ENCODE measurements at regions not wholly inside any gene's neighbourhood (a gene's known extent, or its start where the extent isn't known, plus 50 kb on each side); places are given as distances from the start of the nearest gene placed in this dataset.
"Not testable (repeated sequence)": the region's sequence is repeated elsewhere in the genome, so short reads cannot be mapped to it uniquely, and the experiment has no call there.

- no peak overlapping the region for H3K9ac ChIP-seq (ENCODE audit: low read depth in 2 of 2, low read length in 2 of 2)
- H3K36me3 ChIP-seq, result no peaks in the 10 kb centered on the region
- no peak for DNase-seq
- TF ChIP-seq CTCF (IDR thresholded peaks at IDR 0.05), result no peak
- no peaks in the 10 kb centered on the region for H3K27me3 ChIP-seq
- no peaks in the 10 kb centered on the region for H3K9me3 ChIP-seq
- no peak overlapping the region for H3K4me3 ChIP-seq
- no peak overlapping the region for H3K27ac ChIP-seq
- no peaks in the 10 kb centered on the region for H3K4me1 ChIP-seq
- intact Hi-C loops (cut with DNase I), result no loop called here
Measured at GRCh38 chr14:97137705-97138104, 340.5 kb downstream of the VRK1 start.

- H3K9ac ChIP-seq (ENCODE audit: low read depth in 2 of 2, low read length in 2 of 2), result no peak overlapping the region
- TF ChIP-seq CTCF (IDR thresholded peaks at IDR 0.05), result no peak
- no peaks in the 10 kb centered on the region for H3K27me3 ChIP-seq
- no peaks in the 10 kb centered on the region for H3K9me3 ChIP-seq
- no peaks in the 10 kb centered on the region for H3K4me1 ChIP-seq
- DNase-seq, result no peak
- H3K36me3 ChIP-seq, result no peaks in the 10 kb centered on the region
- H3K27ac ChIP-seq, result no peak overlapping the region
- H3K4me3 ChIP-seq, result no peak overlapping the region
- intact Hi-C loops (cut with DNase I), result no loop called here
Measured at GRCh38 chr14:97138801-97139200, 341.6 kb downstream of the VRK1 start.

GRCh38 chr14:97143011-97143410 is 345.8 kb downstream of the VRK1 start:
- Histone ChIP-seq H3K4me3 (no peak overlapping the region), H3K4me1 (no peaks in the 10 kb centered on the region), H3K9me3 (no peaks in the 10 kb centered on the region), H3K36me3 (no peaks in the 10 kb centered on the region), H3K27me3 (no peaks in the 10 kb centered on the region), H3K27ac (no peak overlapping the region), H3K9ac (ENCODE audit: low read depth in 2 of 2, low read length in 2 of 2) (no peak overlapping the region)
- no peak for DNase-seq
- TF ChIP-seq CTCF (IDR thresholded peaks at IDR 0.05), result no peak
- intact Hi-C loops (cut with DNase I), result no loop called here

GRCh38 chr14:97143456-97143855 is 346.3 kb downstream of the VRK1 start:
- H3K27me3 ChIP-seq, result no peaks in the 10 kb centered on the region
- H3K27ac ChIP-seq, result no peak overlapping the region
- no peaks in the 10 kb centered on the region for H3K4me1 ChIP-seq
- H3K9ac ChIP-seq (ENCODE audit: low read depth in 2 of 2, low read length in 2 of 2), result no peak overlapping the region
- intact Hi-C loops (cut with DNase I), result no loop called here
- H3K9me3 ChIP-seq, result no peaks in the 10 kb centered on the region
- H3K4me3 ChIP-seq, result no peak overlapping the region
- DNase-seq, result no peak
- H3K36me3 ChIP-seq, result no peaks in the 10 kb centered on the region
- TF ChIP-seq CTCF (IDR thresholded peaks at IDR 0.05), result no peak

GRCh38 chr14:97148021-97148420 is 350.8 kb downstream of the VRK1 start:
- H3K9ac ChIP-seq (ENCODE audit: low read depth in 2 of 2, low read length in 2 of 2); H3K4me1 ChIP-seq; H3K27ac ChIP-seq; DNase-seq; H3K9me3 ChIP-seq; H3K27me3 ChIP-seq; intact Hi-C loops (cut with DNase I); H3K36me3 ChIP-seq; H3K4me3 ChIP-seq: not testable (repeated sequence)

GRCh38 chr14:97149775-97150174 is 352.6 kb downstream of the VRK1 start:
- no peak for TF ChIP-seq CTCF (IDR thresholded peaks at IDR 0.05)
- H3K27ac ChIP-seq, result no peak overlapping the region
- no peaks in the 10 kb centered on the region for H3K9me3 ChIP-seq
- no peaks in the 10 kb centered on the region for H3K4me1 ChIP-seq
- H3K27me3 ChIP-seq, result no peaks in the 10 kb centered on the region
- intact Hi-C loops (cut with DNase I), result no loop called here
- no peaks in the 10 kb centered on the region for H3K36me3 ChIP-seq
- no peak overlapping the region for H3K9ac ChIP-seq (ENCODE audit: low read depth in 2 of 2, low read length in 2 of 2)
- DNase-seq, result no peak
- H3K4me3 ChIP-seq, result no peak overlapping the region

Data from colonic mucosa (tissue), 4 donors.